Endothelial cell of umbilical vein (primary cell): ENCODE measurements at regions not wholly inside any gene's neighbourhood (a gene's known extent, or its start where the extent isn't known, plus 50 kb on each side); places are given as distances from the start of the nearest gene placed in this dataset.

Experiments
- BruUV-seq: library from RNA; stranded (reverse); fragments of 400-500 nt; replicated peaks from 2 replicates; lab custom pipeline; 2021; lab: Mats Ljungman, UMichigan
- CTCF ChIA-PET: fragments of 300-600, 350-600 bp; sonication (Branson Sonifier 250); formaldehyde crosslinking; loops from one replicate; lab custom pipeline; 2021; ENCODE audit warnings: antibody characterized with exemption, inconsistent platforms; lab: Charles Lee
- POLR2A ChIA-PET: fragments of 300-600, 350-600 bp; sonication (Branson Sonifier 250); formaldehyde crosslinking; loops from one replicate; lab custom pipeline; 2021; ENCODE audit warnings: antibody characterized with exemption, inconsistent platforms; lab: Charles Lee
- DNase-seq: peaks from one replicate; pipeline ENCODE4 v3.0.0-alpha.2; 2011; ENCODE audit warnings: low read depth, low spot score
- FAIRE-seq: peaks from 2 replicates; lab custom pipeline; 2011; peaks lifted over from hg19 to GRCh38; lab: Jason Lieb, UNC
- H2AFZ ChIP-seq: 2 replicates; pipeline ENCODE4 v1.6.0; 2012; ENCODE audit warnings: low read depth, low read length, control low read depth, inconsistent platforms
- H3K27ac ChIP-seq: 2 replicates; pipeline ENCODE4 v1.5.1; 2011; ENCODE audit warnings: low read depth, mild to moderate bottlenecking, control low read depth, low read length, moderate library complexity; ENCODE audit not compliant: insufficient read depth
- H3K27me3 ChIP-seq, 2 experiments: 2 replicates each; pipeline versions ENCODE4 v1.6.0 to v1.6.1; 2011; ENCODE audit warnings: low read length in 2 of 2, mixed read lengths in 1 of 2; ENCODE audit not compliant: control insufficient read depth in 2 of 2, insufficient read depth in 2 of 2
- H3K36me3 ChIP-seq, 2 experiments: 2 replicates in 1 of 2; 3 replicates in 1 of 2; pipeline ENCODE4 v1.5.1; 2011; ENCODE audit warnings: low read length in 2 of 2, mild to moderate bottlenecking in 1 of 2, moderate library complexity in 1 of 2; ENCODE audit not compliant: control insufficient read depth in 2 of 2, insufficient read depth in 2 of 2; ENCODE audit errors: extremely low read depth in 1 of 2
- H3K4me1 ChIP-seq: 3 replicates; pipeline ENCODE4 v1.5.1; 2011; ENCODE audit warnings: mild to moderate bottlenecking, low read length; ENCODE audit not compliant: control insufficient read depth, insufficient read depth; ENCODE audit errors: extremely low read depth
- H3K4me2 ChIP-seq: 2 replicates; pipeline ENCODE4 v1.6.1; 2011; ENCODE audit warnings: low read length, control low read depth, mixed read lengths; ENCODE audit not compliant: insufficient read depth
- H3K4me3 ChIP-seq, 3 experiments: fragments of 200-600 bp in 1 of 3; sonication (generic), shearing (Covaris generic) in 1 of 3; replicated peaks in 1 of 3; 2 replicates each; pipeline ENCODE4 v1.5.1; 2011 to 2016; ENCODE audit warnings: control low read depth in 3 of 3, low read length in 3 of 3, mild to moderate bottlenecking in 2 of 3, inconsistent platforms in 1 of 3, low read depth in 1 of 3, moderate library complexity in 1 of 3; ENCODE audit not compliant: insufficient read depth in 1 of 3
- H3K79me2 ChIP-seq: 2 replicates; pipeline ENCODE4 v1.6.0; 2012; ENCODE audit warnings: low read length, inconsistent platforms; ENCODE audit not compliant: control insufficient read depth, insufficient read depth
- H3K9ac ChIP-seq: replicated peaks from 2 replicates; pipeline ENCODE3; 2011; ENCODE audit warnings: low read length, control low read depth; ENCODE audit not compliant: insufficient read depth; ENCODE audit errors: extremely low read depth
- H3K9me1 ChIP-seq: replicated peaks from 3 replicates; pipeline ENCODE4 v1.6.0; 2011; ENCODE audit warnings: mild to moderate bottlenecking, low read length; ENCODE audit not compliant: control insufficient read depth, insufficient read depth; ENCODE audit errors: extremely low read depth
- H3K9me3 ChIP-seq: replicated peaks from 2 replicates; pipeline ENCODE4 v1.5.1; 2012; ENCODE audit warnings: low read length, inconsistent platforms; ENCODE audit not compliant: control insufficient read depth, insufficient read depth
- H4K20me1 ChIP-seq: replicated peaks from 2 replicates; pipeline ENCODE3; 2011; ENCODE audit warnings: mild to moderate bottlenecking, low read length; ENCODE audit not compliant: control insufficient read depth, insufficient read depth; ENCODE audit errors: extremely low read depth
- EZH2 ChIP-seq: IDR thresholded peaks from 2 replicates; pipeline ENCODE4 v1.6.1; 2012; ENCODE audit warnings: borderline replicate concordance, low read depth, mild to moderate bottlenecking, moderate library complexity, low read length, inconsistent platforms; ENCODE audit not compliant: severe bottlenecking
- FOS ChIP-seq: IDR thresholded peaks from 2 replicates; pipeline ENCODE4 v1.6.1; 2011; ENCODE audit warnings: mild to moderate bottlenecking, low read length, moderate library complexity, borderline replicate concordance; ENCODE audit not compliant: insufficient read depth
- GATA2 ChIP-seq: IDR thresholded peaks from 2 replicates; pipeline ENCODE4 v1.7.0; 2011; ENCODE audit warnings: low read depth, mild to moderate bottlenecking, moderate library complexity, mixed read lengths, low read length; ENCODE audit not compliant: insufficient read length, insufficient read depth
- JUN ChIP-seq: IDR thresholded peaks from 2 replicates; pipeline ENCODE4 v1.6.1; 2011; ENCODE audit warnings: borderline replicate concordance, low read depth; ENCODE audit not compliant: insufficient read length, insufficient read depth
- MYC ChIP-seq: IDR thresholded peaks from one replicate; pipeline ENCODE4 v1.6.1; 2011; ENCODE audit warnings: mild to moderate bottlenecking, low read depth, low read length
- POLR2A ChIP-seq: IDR thresholded peaks from 2 replicates; pipeline ENCODE4 v1.6.1; 2012; ENCODE audit warnings: low read depth, mild to moderate bottlenecking, control low read depth, low read length
- POLR2AphosphoS5 ChIP-seq: IDR thresholded peaks from 2 replicates; pipeline ENCODE4 v1.6.1; 2012; ENCODE audit warnings: low read depth, mild to moderate bottlenecking, control low read depth, low read length, moderate library complexity; ENCODE audit not compliant: insufficient read depth
- dilution Hi-C: fragments of 300-500 bp; cut with MboI; formaldehyde crosslinking; loops from one replicate; pipeline ENCODE4 v1.15.0; 2019; ENCODE audit warnings: low sequenced_read_pairs; ENCODE audit not compliant: extremely low pct_ligation_motif_present
- intact Hi-C: fragments of 100-400 bp; cut with micrococcal nuclease; formaldehyde crosslinking; loops from one replicate; pipeline ENCODE4 v1.10.0; 2022
- TF ChIP-seq, protein P1 (sequence below): IDR thresholded peaks from 2 replicates; pipeline ENCODE4 v1.6.1; 2011; ENCODE audit not compliant: insufficient read depth, insufficient read length
- TF ChIP-seq, protein P2 (sequence below), 2 donors: IDR thresholded peaks; 1 replicate in 1 of 2; 2 replicates in 1 of 2; pipeline ENCODE4 v1.5.1; 2011; ENCODE audit warnings: low read length in 2 of 2, mild to moderate bottlenecking in 2 of 2, moderate library complexity in 2 of 2, control low read depth in 1 of 2, inconsistent platforms in 1 of 2, low read depth in 1 of 2; ENCODE audit not compliant: insufficient read depth in 1 of 2; ENCODE audit errors: extremely low read depth in 1 of 2

DNA sequence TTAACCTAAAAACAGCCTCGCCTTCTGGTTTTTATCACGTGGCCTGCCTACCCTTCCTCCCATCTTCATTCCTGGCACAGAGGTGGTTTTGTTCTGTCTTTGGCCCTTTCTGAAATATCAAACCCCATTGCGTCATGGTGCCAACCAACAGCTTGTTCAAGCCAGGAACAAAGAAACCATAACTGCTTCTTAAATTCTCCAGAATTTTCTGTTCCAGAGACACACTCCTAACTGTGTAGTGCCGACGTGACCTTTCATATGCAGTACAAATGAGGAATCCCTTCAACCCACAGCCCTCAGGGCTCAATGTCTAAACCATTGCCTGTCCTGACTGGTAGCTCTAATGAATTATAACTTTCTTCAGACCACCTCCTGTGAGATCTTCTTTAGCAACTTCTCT is 82.2 kb upstream of the TNP1 start:
- dilution Hi-C loops: no loop called here

DNA sequence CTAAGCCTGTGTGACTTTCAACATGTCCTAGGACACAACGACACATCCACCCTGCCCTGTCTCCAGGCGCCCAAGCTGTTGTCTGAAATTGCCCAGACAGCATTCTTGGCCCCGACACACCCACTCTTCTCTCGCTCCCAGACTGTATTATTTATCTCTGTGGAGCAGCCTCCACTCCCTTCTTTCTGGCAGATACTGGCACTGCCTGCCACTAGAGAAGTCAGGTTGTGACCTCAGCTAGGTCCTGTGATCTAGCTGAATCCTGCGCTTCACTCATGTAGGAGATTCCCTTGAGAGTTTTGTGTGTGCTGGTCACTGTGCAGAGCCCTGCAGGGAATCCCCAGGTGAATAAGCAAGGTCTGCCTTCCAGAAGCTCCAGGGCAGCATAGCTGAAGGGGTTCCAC is 77.1 kb upstream of the TNP1 start:
- H3K4me2 ChIP-seq: no peak overlapping the region
- BruUV-seq: no TSS peak
- no peak overlapping the region for H3K4me3 ChIP-seq
- H3K27ac ChIP-seq: no peak overlapping the region
- ChIA-PET CTCF (no interaction called here), POLR2A (no interaction called here)
- FAIRE-seq (no peak), DNase-seq (no peak)
- dilution Hi-C loops (no loop called here), intact Hi-C loops (no loop called here)
- H3K4me1 ChIP-seq: no peaks in the 10 kb centered on the region
- H3K9me1 ChIP-seq: no peaks in the 10 kb centered on the region
- TF ChIP-seq MYC (no peak), POLR2AphosphoS5 (no peak), POLR2A (no peak), GATA2 (no peak), JUN (no peak), FOS (no peak), EZH2 (no peak)
- TF ChIP-seq, protein P1, sequence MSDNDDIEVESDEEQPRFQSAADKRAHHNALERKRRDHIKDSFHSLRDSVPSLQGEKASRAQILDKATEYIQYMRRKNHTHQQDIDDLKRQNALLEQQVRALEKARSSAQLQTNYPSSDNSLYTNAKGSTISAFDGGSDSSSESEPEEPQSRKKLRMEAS: no peak
- TF ChIP-seq, protein P2, sequence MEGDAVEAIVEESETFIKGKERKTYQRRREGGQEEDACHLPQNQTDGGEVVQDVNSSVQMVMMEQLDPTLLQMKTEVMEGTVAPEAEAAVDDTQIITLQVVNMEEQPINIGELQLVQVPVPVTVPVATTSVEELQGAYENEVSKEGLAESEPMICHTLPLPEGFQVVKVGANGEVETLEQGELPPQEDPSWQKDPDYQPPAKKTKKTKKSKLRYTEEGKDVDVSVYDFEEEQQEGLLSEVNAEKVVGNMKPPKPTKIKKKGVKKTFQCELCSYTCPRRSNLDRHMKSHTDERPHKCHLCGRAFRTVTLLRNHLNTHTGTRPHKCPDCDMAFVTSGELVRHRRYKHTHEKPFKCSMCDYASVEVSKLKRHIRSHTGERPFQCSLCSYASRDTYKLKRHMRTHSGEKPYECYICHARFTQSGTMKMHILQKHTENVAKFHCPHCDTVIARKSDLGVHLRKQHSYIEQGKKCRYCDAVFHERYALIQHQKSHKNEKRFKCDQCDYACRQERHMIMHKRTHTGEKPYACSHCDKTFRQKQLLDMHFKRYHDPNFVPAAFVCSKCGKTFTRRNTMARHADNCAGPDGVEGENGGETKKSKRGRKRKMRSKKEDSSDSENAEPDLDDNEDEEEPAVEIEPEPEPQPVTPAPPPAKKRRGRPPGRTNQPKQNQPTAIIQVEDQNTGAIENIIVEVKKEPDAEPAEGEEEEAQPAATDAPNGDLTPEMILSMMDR (IDR thresholded peaks at IDR 0.05; ENCODE audit: extremely low read depth in 1 of 2, insufficient read depth in 1 of 2, low read depth in 1 of 2, low read length in 2 of 2): no peak
- no peaks in the 10 kb centered on the region for H3K79me2 ChIP-seq
- no peaks in the 10 kb centered on the region for H4K20me1 ChIP-seq
- no peak overlapping the region for H3K9ac ChIP-seq
- no peaks in the 10 kb centered on the region for H3K9me3 ChIP-seq
- no peaks in the 10 kb centered on the region for H3K27me3 ChIP-seq
- no peaks in the 10 kb centered on the region for H3K36me3 ChIP-seq
- no peak overlapping the region for H2AFZ ChIP-seq

More for the DNA sequence above, 82.2 kb upstream of the TNP1 start:
- no peak overlapping the region for H3K4me2 ChIP-seq
- TF ChIP-seq, protein P2 (IDR thresholded peaks at IDR 0.05; ENCODE audit: extremely low read depth in 1 of 2, insufficient read depth in 1 of 2, low read depth in 1 of 2, low read length in 2 of 2): no peak
- TF ChIP-seq EZH2: no peak
- H3K9ac ChIP-seq: no peak overlapping the region
- no peak overlapping the region for H3K27ac ChIP-seq
- BruUV-seq: no TSS peak
- H2AFZ ChIP-seq: no peak overlapping the region
- no peaks in the 10 kb centered on the region for H3K9me1 ChIP-seq
- ChIA-PET POLR2A (no interaction called here), CTCF (no interaction called here)
- FAIRE-seq (no peak), DNase-seq (no peak)
- no peaks in the 10 kb centered on the region for H3K27me3 ChIP-seq
- intact Hi-C loops: no loop called here
- H3K4me3 ChIP-seq: no peak overlapping the region
- H3K36me3 ChIP-seq: no peaks in the 10 kb centered on the region
- H4K20me1 ChIP-seq: no peaks in the 10 kb centered on the region
- H3K79me2 ChIP-seq: no peaks in the 10 kb centered on the region
- H3K9me3 ChIP-seq: no peaks in the 10 kb centered on the region
- no peaks in the 10 kb centered on the region for H3K4me1 ChIP-seq
